Fibroblast of skin of back (primary cell): ENCODE measurements at regions not wholly inside any gene's neighbourhood (a gene's known extent, or its start where the extent isn't known, plus 50 kb on each side); places are given as distances from the start of the nearest gene placed in this dataset.
"Not testable (repeated sequence)": the region's sequence is repeated elsewhere in the genome, so short reads cannot be mapped to it uniquely, and the experiment has no call there.

Source experiments
- DNase-seq: peaks from one replicate; pipeline ENCODE4 v3.0.0-alpha.2; 2013

GRCh38 chr6:141445928-141446628 lies 686.6 kb upstream of the GJE1 start:
- DNase-seq, result no peak

DNA sequence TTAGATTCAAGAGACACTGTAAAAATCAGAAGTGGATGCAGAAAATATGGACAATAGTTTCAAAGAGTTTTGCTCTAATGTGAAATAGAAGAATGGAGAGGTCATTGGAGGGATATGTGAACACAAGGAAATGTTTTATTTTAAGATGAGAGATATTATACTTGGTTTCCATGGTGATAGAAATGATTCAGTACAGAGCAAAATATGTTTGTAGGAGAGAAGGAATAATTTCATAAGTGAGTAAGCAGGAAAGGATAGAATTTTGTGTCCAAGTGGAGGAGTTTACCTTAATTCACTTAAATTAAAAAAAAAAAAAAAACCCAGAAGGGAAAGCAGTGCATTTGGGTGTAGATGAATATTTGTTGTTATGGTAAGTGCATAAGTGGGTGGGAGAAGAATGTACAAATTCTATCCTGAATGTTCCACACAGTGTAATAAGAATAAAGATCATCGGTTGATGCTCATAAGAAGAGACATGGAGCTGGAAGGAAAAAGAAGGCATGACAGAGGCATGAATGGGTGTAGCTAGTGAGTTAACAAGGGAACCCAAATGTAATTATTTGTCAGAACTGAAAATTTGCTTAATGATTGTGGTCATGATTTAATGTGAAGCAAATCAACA lies 688.9 kb upstream of the GJE1 start:
- peak; percentile 49 for DNase-seq

DNA sequence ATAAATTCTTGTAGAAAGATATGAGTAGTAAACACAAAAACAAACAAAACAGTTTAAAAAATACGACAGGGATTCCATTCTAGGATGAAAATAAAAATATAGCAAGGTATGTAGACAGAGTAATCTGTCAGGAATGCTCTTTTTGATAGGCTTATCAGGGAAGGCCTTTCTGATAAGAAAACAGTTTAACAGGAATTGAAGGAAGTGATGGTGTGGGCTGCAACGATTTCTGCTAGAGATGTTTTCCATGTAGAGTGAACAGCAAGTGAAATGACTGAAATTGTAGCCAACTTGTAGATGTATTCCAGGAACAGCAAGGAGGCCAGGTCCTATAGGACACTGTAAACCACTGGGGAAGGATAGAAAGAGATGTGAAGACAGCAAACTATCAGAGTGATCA lies 689.7 kb upstream of the GJE1 start:
- DNase-seq, result no peak

DNA sequence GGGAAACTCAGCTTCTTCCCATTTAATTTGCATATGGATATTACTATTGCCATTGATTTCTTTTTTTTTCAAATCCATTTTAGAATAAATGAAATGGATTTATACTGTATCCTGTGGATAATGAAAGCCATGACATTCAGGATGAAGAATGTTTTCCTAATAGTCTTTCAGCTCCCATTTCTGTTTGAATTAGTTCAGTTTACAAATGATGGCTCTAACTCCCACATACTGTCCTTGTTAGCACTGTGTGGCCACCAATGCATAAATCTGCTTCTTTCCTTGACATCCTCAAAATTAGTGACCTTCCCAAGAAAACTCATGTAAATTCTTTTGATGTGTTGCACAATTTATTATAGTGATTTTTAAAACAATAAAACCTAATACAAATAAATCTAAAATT lies 693.2 kb upstream of the GJE1 start:
- DNase-seq, result no peak

- no peak for DNase-seq
Observed at GRCh38 chr6:141437685-141438084, 695.0 kb upstream of the GJE1 start.

GRCh38 chr6:141437011-141437410 lies 695.7 kb upstream of the GJE1 start:
- no peak for DNase-seq

GRCh38 chr6:141426400-141426980 lies 706.2 kb upstream of the GJE1 start:
- peak; percentile 34 for DNase-seq

DNA sequence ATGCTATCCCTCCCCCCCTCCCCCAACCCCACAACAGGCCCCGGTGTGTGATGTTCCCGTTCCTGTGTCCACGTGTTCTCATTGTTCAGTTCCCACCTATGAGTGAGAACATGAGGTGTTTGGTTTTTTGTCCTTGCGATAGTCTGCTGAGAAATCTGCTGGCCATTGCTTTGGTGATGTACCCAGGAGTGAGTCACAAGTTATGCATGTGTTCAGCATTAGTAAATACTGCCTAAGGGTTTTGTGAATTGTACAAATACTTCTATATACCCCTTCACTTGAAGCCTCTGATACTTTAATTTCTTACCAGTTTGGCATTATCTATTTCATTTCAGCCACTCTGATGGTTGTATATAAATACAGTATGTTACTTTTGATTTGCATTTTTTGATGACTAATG lies 711.3 kb upstream of the GJE1 start:
- DNase-seq, result peak; percentile 86

- no peak for DNase-seq
Observed at GRCh38 chr6:141418076-141418475, 714.6 kb upstream of the GJE1 start.

DNA sequence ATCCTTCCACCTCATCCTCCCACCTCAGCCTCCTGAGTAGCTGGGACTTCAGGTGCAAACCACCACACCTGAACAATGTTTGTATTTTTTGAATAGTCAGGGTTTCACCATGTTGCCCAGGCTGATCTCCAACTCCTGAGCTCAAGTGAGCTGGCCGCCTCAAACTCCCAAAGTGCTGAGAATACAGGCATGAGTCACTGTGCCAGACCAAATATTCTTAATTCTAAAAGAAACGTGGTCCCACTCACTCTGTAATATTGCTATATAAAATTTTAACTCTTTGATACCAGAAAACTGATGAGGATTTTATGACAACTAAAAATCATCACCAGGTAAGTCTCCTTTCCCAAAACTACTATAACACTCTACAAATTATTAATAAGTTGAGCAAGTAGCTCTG lies 716.8 kb upstream of the GJE1 start:
- DNase-seq, result peak; percentile 17

DNA sequence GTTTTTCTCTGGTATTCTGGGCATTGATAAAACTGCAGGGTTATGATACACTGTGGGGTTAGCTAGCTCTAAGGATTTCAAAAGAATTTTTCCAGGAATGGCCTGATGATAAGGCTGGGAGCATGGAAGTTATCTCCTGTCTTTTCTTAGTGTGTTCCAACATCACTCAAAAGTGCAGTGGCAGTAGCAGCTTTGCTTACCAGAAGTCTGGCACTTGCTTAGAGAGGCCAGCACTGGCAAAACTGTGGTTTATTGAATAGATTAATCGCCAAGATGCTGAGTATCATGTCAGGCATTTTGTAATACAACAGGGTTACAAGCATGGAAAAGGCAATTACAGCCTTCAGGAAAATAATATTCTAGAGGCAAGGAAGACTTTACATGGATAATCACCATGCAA lies 719.5 kb upstream of the GJE1 start:
- no peak for DNase-seq

DNA sequence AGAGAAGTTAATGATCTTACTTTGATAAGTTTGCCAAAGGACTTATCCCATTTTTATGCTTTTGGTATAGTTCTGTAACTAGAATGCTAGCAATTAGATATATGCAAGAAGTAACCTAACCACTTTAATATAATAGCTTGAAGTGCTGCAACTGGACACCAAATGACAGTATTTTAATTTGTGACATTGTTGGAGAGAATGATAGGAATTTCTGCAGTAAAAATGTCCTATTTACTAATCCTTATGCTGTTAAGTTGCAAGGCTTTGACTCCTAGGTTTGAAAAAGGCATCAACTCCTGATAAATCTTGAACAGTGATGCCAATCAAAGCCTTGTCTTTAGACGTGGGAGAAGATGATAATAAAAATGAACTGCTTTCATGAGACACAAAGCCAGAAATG lies 726.0 kb upstream of the GJE1 start:
- peak; percentile 7 for DNase-seq

DNA sequence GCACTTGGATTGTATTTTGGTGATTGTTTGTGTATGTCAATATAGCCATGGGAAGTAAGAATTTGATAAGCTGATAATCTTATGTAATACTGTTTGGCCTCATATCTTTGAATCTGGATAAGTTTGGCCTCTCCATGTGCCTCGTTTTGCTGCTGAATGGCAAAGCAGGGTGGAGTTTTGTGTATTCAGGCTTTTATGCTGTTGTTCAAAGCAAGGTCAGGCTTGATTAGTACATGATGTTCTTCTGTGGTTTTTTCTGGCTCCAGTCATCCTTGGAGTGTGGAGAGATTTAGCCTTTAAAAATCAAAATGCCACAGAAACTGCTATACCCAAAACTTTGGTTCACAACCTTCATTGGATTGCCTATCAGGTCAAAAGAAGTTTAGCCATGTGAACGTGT lies 728.9 kb upstream of the GJE1 start:
- no peak for DNase-seq

DNA sequence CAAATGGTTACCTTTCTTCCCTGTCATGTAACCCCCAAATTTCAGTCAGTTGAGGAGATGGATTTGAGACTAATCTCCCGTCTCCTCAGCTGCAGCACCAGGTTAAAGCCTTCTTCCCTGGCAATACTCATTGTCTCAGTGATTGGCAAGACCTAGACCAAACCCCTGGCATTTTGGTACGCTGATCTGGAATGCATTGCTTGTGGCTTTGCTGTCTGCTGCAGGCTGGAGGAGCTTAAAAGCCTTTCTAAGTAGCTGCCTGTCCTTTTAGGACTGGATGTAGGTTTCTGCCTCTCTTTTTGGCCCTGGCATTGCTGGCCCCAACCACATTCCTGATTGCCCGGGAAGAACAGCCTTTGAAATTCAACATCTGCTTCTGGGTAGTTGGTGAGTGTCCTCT lies 729.6 kb upstream of the GJE1 start:
- DNase-seq, result no peak

DNA sequence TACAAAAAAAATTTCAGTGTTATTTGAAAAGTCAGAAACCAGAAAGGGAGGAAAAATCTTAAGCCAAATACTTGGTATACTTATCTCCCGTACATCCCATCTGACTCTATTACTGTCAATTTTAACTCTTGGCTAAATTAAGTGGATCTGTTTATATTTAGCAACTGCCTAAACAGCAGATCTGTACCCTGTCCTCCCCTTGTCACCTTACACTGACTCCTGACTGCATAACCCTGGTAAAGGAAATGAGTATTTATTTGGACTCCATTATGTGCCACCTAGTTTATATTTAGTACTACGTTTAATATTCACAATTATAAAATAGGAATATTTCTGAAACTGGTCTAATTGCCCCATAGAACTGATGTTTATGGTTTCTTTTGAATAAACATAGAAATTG lies 730.2 kb upstream of the GJE1 start:
- no peak for DNase-seq

GRCh38 chr6:141401851-141402250 lies 730.9 kb upstream of the GJE1 start:
- no peak for DNase-seq

GRCh38 chr6:141401168-141401567 lies 731.6 kb upstream of the GJE1 start:
- no peak for DNase-seq

DNA sequence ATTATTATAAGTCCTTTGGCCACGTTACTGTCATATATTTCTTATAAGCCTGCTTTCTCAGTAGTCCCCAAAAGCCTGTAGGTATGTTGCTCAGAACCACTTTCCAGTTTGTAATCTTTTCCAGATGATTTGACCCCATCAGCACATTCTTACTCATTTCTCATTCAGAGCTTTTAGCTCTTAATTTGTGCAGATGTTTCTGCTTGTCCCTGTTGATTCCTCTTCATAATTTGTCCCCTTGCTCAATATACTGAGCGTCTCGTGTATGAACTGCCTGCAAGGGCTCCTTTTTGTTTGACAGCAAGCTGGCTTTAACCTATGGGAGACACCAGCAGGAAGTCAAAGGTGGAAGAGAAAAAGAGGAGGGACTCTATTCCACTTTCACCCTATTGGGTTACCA lies 733.8 kb upstream of the GJE1 start:
- DNase-seq, result peak; percentile 2

DNA sequence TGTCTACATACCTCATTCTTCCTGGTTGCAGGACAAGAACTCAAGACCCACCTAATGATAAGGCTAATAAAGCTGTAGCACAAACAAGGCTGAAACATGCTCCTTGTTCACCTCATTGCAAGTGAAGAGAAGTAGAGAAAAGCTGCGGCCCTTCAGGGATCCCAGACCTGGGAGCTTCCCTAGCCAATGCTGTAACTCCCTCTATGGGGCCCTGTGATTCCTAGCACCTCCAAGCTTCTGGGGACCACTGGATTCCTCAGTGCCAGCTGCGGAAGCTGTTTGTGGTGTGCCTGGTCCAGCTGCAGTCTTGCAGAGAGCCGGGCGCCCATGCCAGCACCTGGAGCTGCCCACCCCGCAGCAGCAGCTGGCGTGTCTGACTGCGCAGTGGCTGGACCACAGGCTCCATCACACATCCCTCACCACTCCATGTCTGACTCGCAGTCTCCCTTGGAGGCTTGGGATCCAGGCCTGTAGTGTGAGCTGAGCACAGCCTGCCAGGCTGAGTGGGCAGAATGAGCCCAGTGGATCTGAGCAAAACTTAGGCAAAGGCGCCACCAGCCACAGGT lies 737.2 kb upstream of the GJE1 start:
- DNase-seq, result no peak

DNA sequence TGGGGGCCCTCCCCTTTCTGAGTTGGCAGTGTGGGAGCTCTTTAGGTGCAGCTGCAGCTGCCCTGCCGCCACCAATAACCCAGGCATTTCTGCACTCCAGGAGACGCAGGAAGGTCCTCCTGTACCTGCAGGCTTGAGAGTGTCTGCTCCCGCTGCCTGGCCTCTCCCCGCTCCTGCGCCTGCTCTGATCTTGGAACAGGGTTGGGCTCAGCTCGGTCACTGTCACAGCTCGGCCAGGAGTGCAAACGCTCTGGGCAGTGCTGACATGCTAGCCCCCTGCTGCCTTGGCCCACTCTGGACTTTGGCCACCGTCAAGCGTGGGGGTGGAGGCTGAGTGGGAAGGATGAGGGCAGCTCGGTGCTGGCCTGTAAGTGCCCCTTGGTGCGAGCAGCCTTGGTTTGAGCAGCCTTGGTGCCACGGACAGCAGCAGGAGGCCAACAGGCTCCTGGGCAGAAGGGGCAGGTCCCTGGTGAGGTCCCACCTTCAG lies 738.1 kb upstream of the GJE1 start:
- no peak for DNase-seq

DNA sequence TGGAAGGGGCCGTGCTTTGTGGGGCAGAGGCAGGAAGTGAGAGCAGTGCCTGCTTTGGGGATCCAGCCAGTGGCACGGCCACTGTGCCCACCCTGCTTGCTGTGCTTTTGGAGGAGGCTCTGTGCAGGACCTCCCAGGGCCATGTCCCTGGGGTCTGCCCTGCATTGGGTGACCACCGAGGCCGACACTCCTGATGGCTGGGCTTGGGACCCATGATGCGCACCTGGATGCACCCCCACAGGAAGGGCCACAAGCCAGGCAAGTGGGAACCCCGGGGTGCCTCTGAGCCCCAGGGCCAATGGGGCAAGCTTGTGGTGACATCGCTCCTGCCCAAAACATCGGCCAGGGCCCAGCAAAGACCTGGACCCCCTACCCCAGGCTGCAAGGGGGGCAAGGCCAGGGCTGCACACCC lies 738.6 kb upstream of the GJE1 start:
- no peak for DNase-seq

DNA sequence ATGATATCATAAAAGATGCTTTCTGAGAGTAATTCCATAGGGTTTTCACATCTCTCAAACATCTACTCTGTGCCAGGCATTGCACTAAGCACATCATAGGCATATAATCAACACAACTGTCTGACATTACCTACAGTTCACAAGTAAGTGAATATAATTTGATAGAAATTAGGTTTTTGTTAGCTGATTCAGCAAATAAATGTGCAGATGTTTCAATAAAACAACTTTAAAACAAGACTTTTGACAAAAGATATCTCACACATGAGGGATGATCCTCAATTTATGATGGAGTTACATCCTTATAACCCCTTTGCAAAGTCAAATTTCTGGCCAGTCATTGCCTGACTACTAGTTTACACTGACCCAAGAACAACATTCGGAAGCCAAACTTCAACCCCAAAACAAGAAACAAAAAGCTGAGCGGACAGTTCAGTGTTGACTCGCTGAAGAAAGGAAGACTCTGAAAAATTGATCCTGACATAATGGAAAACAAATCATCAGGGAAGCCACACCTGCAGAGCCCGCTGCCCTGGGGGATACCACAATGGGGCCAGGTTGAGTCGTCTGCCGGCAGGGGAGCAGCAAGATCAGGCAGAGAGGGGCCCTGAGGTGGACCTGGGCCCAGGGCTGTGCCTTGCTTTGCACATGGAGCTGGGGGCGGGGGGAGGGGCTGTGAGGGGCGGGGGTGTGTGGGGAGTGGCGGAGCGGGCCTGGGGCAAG lies 739.2 kb upstream of the GJE1 start:
- no peak for DNase-seq

- DNase-seq, result not testable (repeated sequence)
Observed at GRCh38 chr6:141391135-141391534, 741.6 kb upstream of the GJE1 start.
